Stimulated activated CD8-positive, alpha-beta memory T cell treated with anti-CD3 and anti-CD28 coated beads, Interleukin-2, amount 100 ng/mL, for 48 hours (primary cell): ENCODE measurements at regions not wholly inside any gene's neighbourhood (a gene's known extent, or its start where the extent isn't known, plus 50 kb on each side); places are given as distances from the start of the nearest gene placed in this dataset.
"Not testable (repeated sequence)": the region's sequence is repeated elsewhere in the genome, so short reads cannot be mapped to it uniquely, and the experiment has no call there.

Experiments
- DNase-seq, 2 donors: peaks; one replicate each; pipeline ENCODE4 v3.0.0-alpha.2; 2020; ENCODE audit warnings: low read depth in 2 of 2

- no peak for DNase-seq
Measured at GRCh38 chr4:155445306-155445705, 68.5 kb upstream of the MAP9 start.

DNA sequence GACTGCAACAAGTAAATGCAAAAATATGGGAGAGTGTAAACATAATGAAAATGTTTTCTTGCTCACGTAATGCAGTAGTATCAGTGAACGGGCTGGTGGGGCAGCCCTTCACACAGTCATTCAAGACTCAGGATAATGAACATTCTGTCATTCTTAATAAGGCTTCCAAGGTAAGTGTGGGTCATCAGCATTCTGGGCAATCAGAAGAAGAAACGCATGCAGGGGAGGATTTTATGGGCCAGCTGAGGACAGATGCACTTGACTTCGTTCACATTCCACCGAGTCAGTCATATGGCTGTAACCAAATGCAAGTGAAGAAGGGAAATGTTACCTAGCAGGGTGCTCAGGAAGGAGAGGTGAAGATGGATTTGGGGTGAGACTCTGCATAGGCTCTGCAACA lies 68.0 kb upstream of the MAP9 start:
- no peak for DNase-seq

- peak; percentile 41 to 43 for DNase-seq
Measured at GRCh38 chr4:155442267-155443105, 65.7 kb upstream of the MAP9 start.

GRCh38 chr4:155441475-155441874 lies 64.7 kb upstream of the MAP9 start:
- no peak for DNase-seq

GRCh38 chr4:155439760-155440159 lies 63.0 kb upstream of the MAP9 start:
- DNase-seq: not testable (repeated sequence)

DNA sequence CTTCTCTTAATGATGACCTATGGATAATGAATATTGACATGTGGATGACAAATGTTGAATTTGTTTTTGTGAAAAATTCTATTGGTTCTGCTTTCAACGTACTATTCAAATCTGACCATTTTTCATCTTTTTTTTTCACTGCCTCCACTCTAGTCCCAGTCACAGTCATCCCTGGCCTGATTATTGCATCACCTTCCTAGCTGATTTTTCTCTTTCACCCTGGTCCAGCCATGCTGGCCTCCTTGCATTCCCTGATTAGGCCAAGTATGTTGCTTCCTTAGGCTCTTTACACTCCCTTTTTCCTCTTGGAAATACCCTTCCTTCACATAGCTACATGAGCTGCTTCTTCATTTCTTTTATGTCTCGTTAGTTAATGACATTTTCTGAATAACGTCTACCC lies 58.1 kb upstream of the MAP9 start:
- no peak for DNase-seq

DNA sequence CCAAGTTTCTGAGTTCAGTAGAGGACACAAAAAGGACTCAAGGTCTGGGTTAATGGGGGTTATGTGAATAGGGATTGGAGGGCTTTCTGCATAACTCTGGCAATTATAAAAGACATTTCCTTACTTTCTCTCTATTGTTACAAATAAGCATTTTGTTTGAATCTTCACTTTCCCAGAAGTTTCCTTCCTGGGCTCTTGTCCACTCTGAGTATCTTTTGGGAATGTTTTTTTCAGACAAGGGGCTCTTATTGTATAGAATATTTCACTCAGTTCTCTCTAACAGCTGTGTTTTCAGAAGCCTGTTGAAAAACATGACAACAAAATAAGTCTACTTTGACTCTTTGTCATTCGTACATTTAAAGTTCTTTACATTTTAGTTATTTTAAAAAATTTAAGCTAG lies 57.6 kb upstream of the MAP9 start:
- DNase-seq: no peak

GRCh38 chr4:155433636-155434360 lies 57.0 kb upstream of the MAP9 start:
- DNase-seq: no peak

GRCh38 chr4:155430895-155431795 lies 54.4 kb upstream of the MAP9 start:
- DNase-seq: no peak

GRCh38 chr4:155428128-155428527 lies 51.4 kb upstream of the MAP9 start:
- DNase-seq: no peak

DNA sequence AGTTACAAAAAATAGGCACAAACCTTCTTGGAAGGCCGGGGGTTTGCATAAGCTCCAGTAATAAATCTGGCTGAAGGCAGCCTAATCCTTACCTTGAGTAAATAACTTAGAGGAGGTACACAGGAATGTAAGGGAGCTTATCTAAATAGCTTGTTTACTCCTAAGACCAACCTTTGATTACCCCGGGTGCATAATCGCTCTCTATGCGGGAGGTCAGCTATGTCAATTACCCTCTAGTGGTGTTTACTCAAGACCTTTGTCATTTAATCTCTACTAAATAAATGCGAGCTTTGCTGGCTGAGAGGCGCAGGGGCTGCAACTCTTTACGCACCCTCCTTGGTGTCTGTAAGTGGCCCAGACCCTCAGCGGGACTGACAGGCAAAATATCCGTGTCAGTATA lies 50.2 kb upstream of the MAP9 start:
- no peak for DNase-seq
